ELR (cell line): ENCODE measurements at regions not wholly inside any gene's neighbourhood (a gene's known extent, or its start where the extent isn't known, plus 50 kb on each side); places are given as distances from the start of the nearest gene placed in this dataset.
"Not testable (repeated sequence)": the region's sequence is repeated elsewhere in the genome, so short reads cannot be mapped to it uniquely, and the experiment has no call there.

Experiments
- DNase-seq: peaks from one replicate; pipeline ENCODE4 v3.0.0-alpha.2; 2015; ENCODE audit warnings: low read depth

GRCh38 chr15:96914081-96914480 is 583.6 kb downstream of the NR2F2 start:
- DNase-seq: no peak

- no peak for DNase-seq
These were observed 586.2 kb downstream of the NR2F2 start for GRCh38 chr15:96916750-96917149.

- DNase-seq: no peak
These were observed 594.1 kb downstream of the NR2F2 start for GRCh38 chr15:96924570-96924969.

GRCh38 chr15:96947296-96948229 is 617.1 kb downstream of the NR2F2 start:
- DNase-seq: peak; percentile 11

- peak; percentile 13 for DNase-seq
These were observed 618.5 kb downstream of the NR2F2 start for GRCh38 chr15:96948981-96949380.

GRCh38 chr15:96958721-96959120 is 628.2 kb downstream of the NR2F2 start:
- DNase-seq: no peak

- no peak for DNase-seq
These were observed 629.0 kb downstream of the NR2F2 start for GRCh38 chr15:96959501-96959900.

GRCh38 chr15:96960711-96961480 is 630.4 kb downstream of the NR2F2 start:
- no peak for DNase-seq

- no peak for DNase-seq
These were observed 636.1 kb downstream of the NR2F2 start for GRCh38 chr15:96966554-96966953.

GRCh38 chr15:96969732-96970710 is 639.5 kb downstream of the NR2F2 start:
- DNase-seq: no peak

GRCh38 chr15:96972201-96972600 is 641.7 kb downstream of the NR2F2 start:
- DNase-seq: no peak

- DNase-seq: peak; percentile 46
These were observed 644.3 kb downstream of the NR2F2 start for GRCh38 chr15:96974761-96975160.

GRCh38 chr15:96977886-96978285 is 647.4 kb downstream of the NR2F2 start:
- no peak for DNase-seq

- no peak for DNase-seq
These were observed 648.5 kb downstream of the NR2F2 start for GRCh38 chr15:96978937-96979473.

GRCh38 chr15:96984121-96984671 is 653.7 kb downstream of the NR2F2 start:
- DNase-seq: not testable (repeated sequence)

GRCh38 chr15:96992817-96993216 is 662.3 kb downstream of the NR2F2 start:
- peak; percentile 47 for DNase-seq

- DNase-seq: no peak
These were observed 667.0 kb downstream of the NR2F2 start for GRCh38 chr15:96997538-96997937.

GRCh38 chr15:97009031-97009431 is 678.5 kb downstream of the NR2F2 start:
- peak; percentile 34 for DNase-seq

GRCh38 chr15:97012986-97013385 is 682.5 kb downstream of the NR2F2 start:
- no peak for DNase-seq

GRCh38 chr15:97013491-97013890 is 683.0 kb downstream of the NR2F2 start:
- DNase-seq: no peak

- DNase-seq: peak; percentile 48
These were observed 683.5 kb downstream of the NR2F2 start for GRCh38 chr15:97014001-97014400.
